ENCODE measurements at regions not wholly inside any gene's neighbourhood (a gene's known extent, or its start where the extent isn't known, plus 50 kb on each side); places are given as distances from the start of the nearest gene placed in this dataset.

- TF ChIP-seq CTCF (IDR thresholded peaks at IDR 0.05; ENCODE audit: extremely low read depth in 1 of 2, insufficient read depth in 1 of 2, low read depth in 1 of 2, low read length in 2 of 2) (no peak), EZH2 (IDR thresholded peaks at IDR 0.05; ENCODE audit: borderline replicate concordance, low read depth, low read length, severe bottlenecking) (no peak), MYC (IDR thresholded peaks at IDR 0.05; ENCODE audit: low read depth, low read length) (no peak), POLR2A (IDR thresholded peaks at IDR 0.05; ENCODE audit: low read depth, low read length) (no peak), FOS (IDR thresholded peaks at IDR 0.05; ENCODE audit: borderline replicate concordance, insufficient read depth, low read length) (no peak), JUN (IDR thresholded peaks at IDR 0.05; ENCODE audit: borderline replicate concordance, insufficient read depth, insufficient read length, low read depth) (no peak), POLR2AphosphoS5 (IDR thresholded peaks at IDR 0.05; ENCODE audit: insufficient read depth, low read depth, low read length) (no peak), MAX (IDR thresholded peaks at IDR 0.05; ENCODE audit: insufficient read depth, insufficient read length) (no peak), GATA2 (IDR thresholded peaks at IDR 0.05; ENCODE audit: insufficient read depth, insufficient read length, low read depth, low read length) (no peak)
Observed at GRCh38 chr12:87556985-87557384, 472.2 kb downstream of the C12orf50 start.

Measured in endothelial cell of umbilical vein (primary cell).